ENCODE measurements at regions not wholly inside any gene's neighbourhood (a gene's known extent, or its start where the extent isn't known, plus 50 kb on each side); places are given as distances from the start of the nearest gene placed in this dataset.

- DNase-seq, result peak; percentile 68
These were observed 50.4 kb upstream of the CIBAR2 start for GRCh38 chr16:85162478-85163277.

DNA sequence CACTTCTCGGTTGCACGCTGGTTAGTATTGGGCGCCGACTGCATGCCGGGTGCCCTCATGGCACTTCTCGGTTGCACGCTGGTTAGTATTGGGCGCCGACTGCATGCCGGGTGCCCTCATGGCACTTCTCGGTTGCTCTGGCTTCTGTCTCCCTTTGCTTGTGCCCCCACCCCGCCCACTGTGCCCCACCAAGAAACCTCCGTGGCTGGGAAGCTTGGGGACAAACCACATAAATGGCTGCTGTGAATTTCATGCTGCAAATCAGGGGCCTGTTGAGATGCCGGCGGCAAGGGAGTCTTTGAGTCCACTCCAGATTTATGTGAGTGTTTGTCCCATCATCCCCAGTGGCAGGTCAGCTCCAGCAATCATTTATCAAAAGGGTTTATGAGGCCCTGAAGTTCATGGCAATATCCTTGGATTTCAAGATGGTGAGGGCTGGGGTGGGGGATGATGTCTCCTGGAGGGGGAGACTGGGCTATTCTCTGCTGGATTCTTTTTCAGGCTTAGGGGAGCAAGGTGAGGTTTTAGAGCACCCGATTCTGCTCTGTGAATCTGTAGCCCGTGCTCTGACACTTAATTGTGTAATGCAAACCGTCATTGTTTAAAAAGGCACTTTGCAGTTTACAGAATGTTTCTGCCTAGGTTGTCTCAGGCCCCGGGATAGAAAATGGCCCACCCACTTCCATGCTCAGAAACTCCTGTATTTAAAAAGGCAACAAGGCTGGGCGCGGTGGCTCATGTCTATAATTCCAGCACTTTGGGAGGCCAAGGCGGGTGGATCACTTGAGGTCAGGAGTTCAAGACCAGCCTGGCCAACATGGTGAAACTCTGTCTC lies 51.2 kb upstream of the CIBAR2 start:
- DNase-seq, result no peak

- no peak for DNase-seq
These were observed 52.2 kb upstream of the CIBAR2 start for GRCh38 chr16:85164431-85164830.

DNA sequence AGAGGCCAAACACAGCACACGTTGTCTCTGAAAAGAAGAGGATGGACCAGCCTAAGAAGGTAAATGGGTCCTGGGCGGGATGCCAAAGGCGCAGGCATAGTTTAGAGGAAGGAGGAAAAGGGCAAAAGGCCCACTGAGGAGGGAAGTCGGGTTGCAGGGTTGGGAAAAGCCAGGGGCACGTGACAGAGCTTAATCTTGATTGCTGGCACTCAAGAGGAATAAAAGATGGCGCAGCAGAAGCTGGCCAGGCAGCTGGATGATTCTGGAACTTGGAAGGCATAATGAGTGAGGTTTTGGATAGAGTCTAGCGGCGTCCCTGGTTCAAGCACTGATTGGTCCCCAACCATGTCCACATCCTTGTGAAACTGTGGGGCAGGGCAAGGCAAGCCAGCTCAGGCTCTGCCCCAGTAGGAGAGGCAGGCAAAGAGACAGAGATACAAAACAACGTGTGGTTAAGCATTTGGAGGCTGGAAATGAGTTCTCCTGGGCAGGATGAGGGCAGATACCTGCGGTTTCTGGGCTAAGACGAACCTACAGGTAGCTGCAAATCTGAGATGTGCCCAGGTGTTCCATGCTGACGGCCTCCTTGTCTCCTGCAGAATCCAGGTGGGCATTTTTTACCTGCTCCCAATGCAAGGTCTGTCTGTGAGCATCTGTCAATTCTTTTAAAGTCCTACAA lies 52.7 kb upstream of the CIBAR2 start:
- DNase-seq, result no peak

DNA sequence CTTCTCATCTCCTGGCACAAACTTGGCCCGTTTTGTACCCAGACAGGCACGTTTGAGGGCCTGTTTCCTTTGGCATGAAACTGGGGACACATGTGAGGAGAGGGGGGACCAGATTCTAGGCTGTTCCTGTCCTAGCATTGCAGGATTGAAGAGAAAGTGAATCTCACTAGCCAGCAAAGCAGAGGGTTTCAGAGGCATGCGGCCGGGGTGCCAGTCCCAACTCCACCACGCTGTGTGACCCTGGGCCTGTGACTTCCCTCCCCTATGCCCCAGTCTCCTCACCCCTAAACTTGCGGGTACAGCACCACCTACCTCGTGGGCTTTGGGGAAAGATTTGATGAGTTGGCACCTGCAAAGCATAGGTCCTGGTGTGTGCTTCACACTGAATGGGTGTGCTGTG lies 53.5 kb upstream of the CIBAR2 start:
- DNase-seq, result no peak

DNA sequence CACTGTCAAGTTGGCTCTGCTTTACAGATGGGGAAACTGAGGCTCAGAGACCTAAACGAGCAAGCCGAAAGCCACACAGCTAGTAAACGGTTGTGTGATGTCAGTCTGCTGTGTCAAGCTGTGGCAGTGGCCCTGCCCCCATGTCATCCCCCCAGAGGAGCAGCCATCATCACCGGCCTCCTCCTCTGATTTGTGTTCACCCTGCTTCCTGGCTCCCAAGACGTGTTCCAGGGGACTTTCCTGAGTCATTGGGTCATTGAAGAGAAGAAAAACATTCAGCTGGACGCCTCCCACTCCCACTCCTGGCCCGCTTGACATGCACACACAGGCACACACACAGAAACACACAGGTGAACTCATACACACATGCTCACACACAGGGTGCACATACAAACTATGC lies 54.0 kb upstream of the CIBAR2 start:
- DNase-seq, result no peak

DNA sequence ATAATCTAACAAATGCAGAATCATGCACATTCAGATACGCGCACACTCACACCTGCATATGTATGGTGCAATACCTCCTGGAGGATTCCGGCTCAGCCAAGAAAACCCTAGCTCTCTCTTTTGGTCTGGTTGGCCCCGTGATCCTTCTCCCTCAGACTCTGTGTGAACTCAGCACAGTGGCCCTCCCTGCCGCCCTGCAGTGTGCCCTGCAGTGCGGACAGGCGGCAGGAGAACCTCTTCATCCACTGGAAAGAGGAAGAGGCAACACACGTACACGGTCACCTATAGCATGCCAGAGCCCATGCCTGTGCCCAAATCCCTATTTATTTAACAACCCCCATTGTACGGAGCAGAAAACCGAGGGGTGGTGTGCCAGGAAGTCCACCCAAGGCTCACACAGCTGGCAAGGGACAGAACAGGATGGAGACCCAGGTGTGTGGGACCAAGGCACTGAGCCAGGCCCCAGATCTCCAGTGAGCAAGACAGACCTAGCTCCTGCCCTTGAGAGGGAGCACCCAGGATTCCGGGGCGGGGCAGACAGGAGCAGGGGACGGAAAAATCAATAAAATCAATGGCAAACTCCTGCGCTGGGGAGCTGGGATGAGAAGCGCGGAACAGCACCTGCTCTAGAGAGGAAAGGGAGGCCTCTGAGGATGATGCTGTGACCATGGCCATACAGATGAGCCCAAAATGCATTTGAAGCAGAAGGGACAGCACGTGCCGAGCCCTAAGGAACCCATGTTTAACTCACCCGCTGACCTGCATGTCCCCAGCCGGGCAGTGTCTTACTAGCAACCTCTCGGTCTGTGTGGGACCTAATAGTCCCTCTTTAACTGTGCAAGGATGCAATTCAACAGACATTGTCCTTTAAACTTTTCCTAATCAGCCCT lies 54.7 kb upstream of the CIBAR2 start:
- no peak for DNase-seq

GRCh38 chr16:85167589-85168537 lies 55.6 kb upstream of the CIBAR2 start:
- DNase-seq, result no peak

GRCh38 chr16:85168732-85169256 lies 56.5 kb upstream of the CIBAR2 start:
- no peak for DNase-seq

DNA sequence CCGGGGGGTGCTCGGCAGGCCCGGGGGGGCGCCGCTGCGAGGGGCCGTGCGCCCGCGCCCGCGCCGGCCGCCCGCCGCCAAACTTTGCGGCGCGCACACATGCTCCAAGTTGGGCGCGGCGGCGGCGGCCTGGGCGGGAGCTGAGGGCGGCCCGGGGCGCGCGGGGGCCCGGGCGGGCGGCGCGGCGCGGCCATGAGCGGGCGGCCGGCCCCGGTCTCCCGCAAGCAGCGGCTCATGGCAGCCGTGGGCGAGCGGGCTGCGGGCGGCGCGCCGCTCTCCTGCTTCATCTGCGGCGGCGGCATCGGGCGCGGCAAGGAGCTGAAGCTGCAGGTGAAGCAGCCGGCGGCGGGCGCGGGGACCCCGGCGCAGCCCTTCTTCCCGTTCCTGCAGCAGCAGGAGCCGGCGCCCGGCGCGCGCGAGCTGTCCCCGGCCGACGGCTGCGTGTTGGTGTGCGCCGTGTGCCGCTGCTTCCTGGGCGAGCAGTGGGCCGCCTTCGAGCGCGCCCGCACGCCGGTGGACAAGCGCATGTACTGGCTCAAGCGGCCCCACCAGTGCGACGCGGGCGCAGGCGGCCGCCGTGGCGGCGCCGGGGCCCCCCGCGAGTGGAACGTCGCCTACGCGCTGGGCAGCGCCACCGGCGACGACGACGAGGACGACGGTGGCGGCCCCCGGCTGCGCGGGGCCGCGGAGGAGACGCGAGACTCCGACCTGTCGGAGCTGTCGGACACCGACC lies 57.2 kb upstream of the CIBAR2 start:
- no peak for DNase-seq

- no peak for DNase-seq
These were observed 57.8 kb upstream of the CIBAR2 start for GRCh38 chr16:85170066-85170491.

- no peak for DNase-seq
These were observed 58.3 kb upstream of the CIBAR2 start for GRCh38 chr16:85170590-85171003.

DNA sequence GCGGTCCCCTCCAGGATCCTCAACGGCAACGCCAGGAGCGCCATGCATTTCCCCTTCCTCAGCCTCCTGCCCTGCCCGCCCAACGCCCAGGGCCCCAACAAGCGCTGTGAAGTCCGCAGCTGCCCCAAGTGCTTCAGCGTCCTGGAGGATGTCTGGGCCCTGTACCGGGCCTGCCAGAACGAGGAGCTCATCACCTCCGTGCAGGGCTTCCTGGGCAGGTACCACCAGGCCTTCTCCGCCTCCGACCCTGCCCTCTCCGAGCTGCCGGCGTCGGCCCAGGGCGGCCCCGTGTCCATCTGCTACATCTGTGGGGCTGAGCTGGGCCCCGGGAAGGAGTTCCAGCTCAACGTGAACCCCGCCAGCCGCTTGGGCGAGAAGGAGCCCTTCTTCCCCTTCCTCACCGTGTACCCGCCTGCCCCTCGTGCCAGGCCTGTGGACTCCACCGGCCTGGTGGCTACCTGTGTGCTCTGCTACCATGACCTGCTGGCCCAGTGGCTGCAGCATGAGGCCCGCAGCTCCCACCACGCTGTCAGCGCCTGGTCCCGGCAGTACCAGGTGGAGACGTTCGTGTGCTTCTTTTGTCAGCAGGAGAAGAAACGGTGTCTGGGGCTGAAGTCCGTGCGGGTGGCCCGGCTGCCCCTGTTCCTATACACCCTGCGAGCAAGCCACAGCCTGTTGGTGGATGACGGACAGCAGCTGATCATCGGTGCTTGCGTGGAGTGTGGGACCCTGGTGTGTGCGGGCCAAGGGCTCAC lies 58.9 kb upstream of the CIBAR2 start:
- DNase-seq, result no peak

GRCh38 chr16:85171759-85172454 lies 59.6 kb upstream of the CIBAR2 start:
- no peak for DNase-seq

DNA sequence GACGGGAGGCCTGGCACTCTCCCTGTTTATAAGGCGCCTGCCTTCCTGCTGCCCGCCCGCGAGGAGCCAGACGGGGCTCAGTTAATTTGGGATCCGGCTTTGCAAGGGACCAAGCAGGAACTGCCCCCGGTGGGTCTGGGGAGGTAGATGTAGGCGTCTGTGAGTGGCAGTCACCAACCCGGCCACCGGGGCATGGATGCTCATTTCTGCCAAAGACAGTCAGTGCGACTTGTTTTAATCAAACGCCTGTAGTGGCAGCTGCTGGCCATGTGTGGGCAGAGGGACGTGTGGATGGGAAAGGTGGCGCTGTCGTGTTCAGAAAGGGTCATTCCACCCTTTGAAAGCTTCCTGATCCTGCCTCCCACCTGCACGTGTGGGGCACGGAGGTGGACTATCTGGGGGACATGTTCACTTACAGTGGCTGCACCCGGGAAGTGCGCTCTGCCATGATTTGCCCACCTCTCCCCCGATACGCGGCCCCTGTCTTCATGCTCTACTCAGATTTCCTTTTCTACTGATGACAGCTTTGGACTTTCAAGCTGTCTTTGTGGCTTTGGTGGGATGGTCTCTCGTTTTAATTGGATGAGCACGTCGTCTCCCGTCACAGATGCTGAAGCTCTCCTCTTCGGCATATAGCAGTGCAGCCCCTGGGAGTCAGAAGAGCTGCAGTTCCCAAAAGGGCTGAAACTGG lies 60.3 kb upstream of the CIBAR2 start:
- peak; percentile 63 for DNase-seq

DNA sequence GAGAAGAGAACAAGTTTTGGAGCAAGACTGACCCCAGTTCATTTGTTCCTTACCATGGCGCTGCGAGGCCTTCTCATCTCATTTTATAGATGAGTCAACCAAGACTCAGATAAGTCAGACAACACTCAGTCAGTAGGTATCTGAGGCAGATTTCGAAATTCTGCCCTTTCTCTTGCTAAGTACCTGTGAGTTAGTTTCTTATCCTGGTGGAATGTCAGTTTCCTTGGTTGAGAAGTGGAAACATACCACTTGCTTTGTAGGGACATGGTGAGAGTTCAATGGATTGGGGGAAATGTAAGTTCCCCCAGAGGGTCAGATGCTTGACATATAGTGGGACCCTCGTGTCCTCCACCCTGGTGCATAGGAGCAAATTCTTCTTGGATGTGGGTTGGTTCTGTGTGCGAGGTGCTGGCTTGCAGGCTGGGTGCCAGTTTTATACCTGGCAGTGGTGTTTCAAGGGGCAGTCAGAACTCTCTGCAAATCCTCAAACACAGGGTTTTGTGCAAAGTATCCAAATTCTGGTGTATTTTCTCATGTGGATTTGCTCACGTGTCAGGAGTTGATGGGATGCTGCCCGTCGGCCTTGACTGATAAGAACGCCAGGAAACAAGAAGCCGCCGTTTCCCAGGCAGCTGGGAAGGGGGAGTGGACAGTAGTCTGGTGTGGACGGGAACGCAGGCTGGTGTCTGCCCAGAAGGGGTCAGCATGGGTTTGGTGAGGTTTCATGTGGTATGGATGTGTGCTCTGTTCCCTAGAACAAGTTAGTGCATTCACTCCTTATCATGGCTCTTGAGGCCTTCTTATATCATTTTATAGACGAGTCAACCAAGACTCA lies 61.1 kb upstream of the CIBAR2 start:
- DNase-seq, result no peak
